H9 (cell line): ENCODE measurements at regions not wholly inside any gene's neighbourhood (a gene's known extent, or its start where the extent isn't known, plus 50 kb on each side); places are given as distances from the start of the nearest gene placed in this dataset.

Experiments used
- DNase-seq: peaks from one replicate; pipeline ENCODE4 v3.0.0-alpha.2; 2017
- H2AFZ ChIP-seq: one replicate; pipeline ENCODE4 v1.6.1; 2013; ENCODE audit warnings: mild to moderate bottlenecking, low read length, control low read depth, moderate library complexity
- H2AK5ac ChIP-seq: 2 replicates; pipeline ENCODE4 v1.6.1; 2013; ENCODE audit warnings: low read length, control low read depth, mixed read lengths; ENCODE audit not compliant: insufficient read length
- H2BK120ac ChIP-seq: one replicate; pipeline ENCODE4 v1.6.1; 2013; ENCODE audit warnings: low read depth, mild to moderate bottlenecking, low read length, control low read depth, inconsistent platforms; ENCODE audit not compliant: poor library complexity, severe bottlenecking
- H2BK12ac ChIP-seq: 2 replicates; pipeline ENCODE4 v1.6.1; 2013; ENCODE audit warnings: low read length, control low read depth, mixed read lengths, low read depth; ENCODE audit not compliant: insufficient read length
- H2BK15ac ChIP-seq: 2 replicates; pipeline ENCODE4 v1.6.1; 2013; ENCODE audit warnings: low read depth, low read length, control low read depth
- H2BK20ac ChIP-seq: one replicate; pipeline ENCODE4 v1.6.1; 2013; ENCODE audit warnings: low read depth, mild to moderate bottlenecking, low read length, control low read depth, inconsistent platforms; ENCODE audit not compliant: poor library complexity, severe bottlenecking
- H2BK5ac ChIP-seq: 2 replicates; pipeline ENCODE4 v1.6.1; 2013; ENCODE audit warnings: low read length, control low read depth, mixed read lengths; ENCODE audit not compliant: insufficient read length
- H3K14ac ChIP-seq: 2 replicates; pipeline ENCODE4 v1.6.1; 2013; ENCODE audit warnings: low read length, control low read depth; ENCODE audit not compliant: insufficient read depth
- H3K18ac ChIP-seq: 2 replicates; pipeline ENCODE4 v1.6.1; 2013; ENCODE audit warnings: low read depth, mild to moderate bottlenecking, mixed read lengths, low read length, control low read depth; ENCODE audit not compliant: insufficient read length
- H3K23ac ChIP-seq: 2 replicates; pipeline ENCODE4 v1.6.1; 2013; ENCODE audit warnings: low read length, control low read depth, mixed read lengths, low read depth; ENCODE audit not compliant: insufficient read length
- H3K23me2 ChIP-seq: 2 replicates; pipeline ENCODE4 v1.6.1; 2013; ENCODE audit warnings: low read depth, mild to moderate bottlenecking, mixed read lengths, low read length, control low read depth; ENCODE audit not compliant: insufficient read length, poor library complexity, severe bottlenecking
- H3K27ac ChIP-seq: 2 replicates; pipeline ENCODE4 v1.5.1; 2013; ENCODE audit warnings: low read length, control low read depth, mixed read lengths, low read depth; ENCODE audit not compliant: insufficient read length
- H3K27me3 ChIP-seq: 2 replicates; pipeline ENCODE4 v1.6.1; 2013; ENCODE audit warnings: low read length, control low read depth, inconsistent platforms; ENCODE audit not compliant: insufficient read depth
- H3K4ac ChIP-seq: 2 replicates; pipeline ENCODE4 v1.6.1; 2013; ENCODE audit warnings: low read depth, mild to moderate bottlenecking, control low read depth, inconsistent platforms, low read length, moderate library complexity
- H3K4me1 ChIP-seq: 2 replicates; pipeline ENCODE4 v1.6.1; 2013; ENCODE audit warnings: low read length, control low read depth, inconsistent platforms; ENCODE audit not compliant: insufficient read depth
- H3K4me2 ChIP-seq: 2 replicates; pipeline ENCODE4 v1.6.1; 2013; ENCODE audit warnings: low read length, control low read depth, mixed read lengths; ENCODE audit not compliant: insufficient read length, insufficient read depth
- H3K56ac ChIP-seq: 2 replicates; pipeline ENCODE4 v1.6.1; 2013; ENCODE audit warnings: low read depth, mild to moderate bottlenecking, mixed read lengths, low read length, control low read depth; ENCODE audit not compliant: insufficient read length
- H3K79me1 ChIP-seq: 2 replicates; pipeline ENCODE4 v1.6.1; 2013; ENCODE audit warnings: low read depth, mild to moderate bottlenecking, moderate library complexity, low read length, control low read depth, inconsistent platforms; ENCODE audit not compliant: insufficient read depth, poor library complexity, severe bottlenecking
- H3K79me2 ChIP-seq: 2 replicates; pipeline ENCODE4 v1.6.1; 2013; ENCODE audit warnings: low read length, control low read depth, inconsistent platforms; ENCODE audit not compliant: insufficient read depth
- H3K9ac ChIP-seq: 2 replicates; pipeline ENCODE4 v1.6.1; 2013; ENCODE audit warnings: low read length, control low read depth, mixed read lengths; ENCODE audit not compliant: insufficient read length; ENCODE audit errors: extremely low read depth
- H3K9me3 ChIP-seq: one replicate; pipeline ENCODE4 v1.6.1; 2013; ENCODE audit warnings: low read depth, low read length, inconsistent platforms; ENCODE audit not compliant: control insufficient read depth
- H3T11ph ChIP-seq: one replicate; pipeline ENCODE4 v1.6.1; 2013; ENCODE audit warnings: mild to moderate bottlenecking, low read length, control low read depth, inconsistent platforms
- H4K20me1 ChIP-seq: one replicate; pipeline ENCODE4 v1.6.1; 2013; ENCODE audit not compliant: control insufficient read depth, insufficient read length, insufficient read depth
- H4K5ac ChIP-seq: 2 replicates; pipeline ENCODE4 v1.6.1; 2013; ENCODE audit warnings: low read depth, mild to moderate bottlenecking, mixed read lengths, low read length, control low read depth; ENCODE audit not compliant: insufficient read length
- H4K8ac ChIP-seq: replicated peaks from 2 replicates; pipeline ENCODE4 v1.6.1; 2013; ENCODE audit warnings: low read length, control low read depth, mixed read lengths, low read depth; ENCODE audit not compliant: insufficient read length
- H4K91ac ChIP-seq: 2 replicates; pipeline ENCODE4 v1.6.1; 2013; ENCODE audit warnings: low read depth, mild to moderate bottlenecking, moderate library complexity, mixed read lengths, low read length, control low read depth; ENCODE audit not compliant: insufficient read length
- H3K27ac Mint-ChIP-seq, 3 experiments: 2 replicates in 2 of 3; 3 replicates in 1 of 3; pipeline ENCODE4 v1.8.0; 2020 to 2021; ENCODE audit warnings: mixed read lengths in 3 of 3, mild to moderate bottlenecking in 1 of 3, moderate library complexity in 1 of 3
- H3K27me3 Mint-ChIP-seq: 2 replicates; pipeline ENCODE4 v1.8.0; 2021; ENCODE audit warnings: low read depth, mild to moderate bottlenecking, moderate library complexity, mixed read lengths
- H3K36me3 Mint-ChIP-seq, 3 experiments: 2 replicates in 2 of 3; 3 replicates in 1 of 3; pipeline ENCODE4 v1.8.0; 2020 to 2021; ENCODE audit warnings: low read depth in 3 of 3, mixed read lengths in 3 of 3; ENCODE audit not compliant: insufficient read depth in 1 of 3
- H3K4me1 Mint-ChIP-seq, 2 experiments: 2 replicates each; pipeline ENCODE4 v1.8.0; 2020; ENCODE audit warnings: mixed read lengths in 2 of 2
- H3K4me3 Mint-ChIP-seq, 2 experiments: 2 replicates in 1 of 2; 3 replicates in 1 of 2; pipeline ENCODE4 v1.8.0; 2020 to 2021; ENCODE audit warnings: mild to moderate bottlenecking in 2 of 2, mixed read lengths in 2 of 2, moderate library complexity in 1 of 2
- H3K9me3 Mint-ChIP-seq, 2 experiments: 2 replicates in 1 of 2; 3 replicates in 1 of 2; pipeline ENCODE4 v1.8.0; 2020; ENCODE audit warnings: mild to moderate bottlenecking in 2 of 2, mixed read lengths in 2 of 2, moderate library complexity in 1 of 2
- CTCF ChIP-seq: fragments of 200-600 bp; sonication (generic); conservative IDR thresholded peaks from 3 replicates; pipeline ENCODE4 v1.8.0; 2021; ENCODE audit warnings: antibody characterized with exemption, mild to moderate bottlenecking
- WGBS: extraction: QIAGEN DNeasy Blood & Tissue Kit; methylation state at CpG from one replicate; pipeline ENCODE4 v1.1.7; 2013; ENCODE audit warnings: missing lambda C conversion rate, low lambda C conversion rate, mixed read lengths; ENCODE audit not compliant: insufficient read length; ENCODE audit errors: extremely low coverage; 5-methylcytosine and 5-hydroxymethylcytosine counted together

DNA sequence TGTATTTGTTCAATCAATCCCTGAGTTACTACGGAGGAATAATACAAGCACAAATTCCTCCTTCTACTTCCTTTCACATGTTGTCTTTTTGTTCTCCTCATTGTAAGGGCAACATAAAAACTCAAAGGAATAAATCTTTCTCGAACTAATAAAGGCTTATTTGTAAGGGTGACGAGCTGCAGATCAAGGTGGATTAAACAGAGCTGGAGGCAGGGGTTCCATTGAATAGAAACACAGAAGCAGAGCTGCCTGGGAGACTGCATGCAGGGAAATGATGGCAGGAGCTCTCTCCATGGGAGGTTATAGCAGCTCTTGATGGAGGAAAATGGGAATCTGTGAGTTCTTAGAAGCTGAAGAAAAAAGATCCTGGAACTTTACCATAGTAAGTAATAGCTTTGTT, 160.2 kb downstream of the CYYR1 start:
- Mint-ChIP-seq H3K27me3 (no peaks in the 10 kb centered on the region), H3K4me3 (no peak overlapping the region), H3K36me3 (no peaks in the 10 kb centered on the region), H3K4me1 (peaks cover 6 to 14% of the 10 kb centered on the region in 2 experiments), H3K27ac (peak overlapping the region in 1 of 3 experiments; percentile 3; a peak in 1 of 7 replicates), H3K9me3 (no peaks in the 10 kb centered on the region)
- Histone ChIP-seq H4K91ac (no peak overlapping the region), H2BK120ac (no peak overlapping the region), H2BK15ac (no peak overlapping the region), H3K9me3 (no peaks in the 10 kb centered on the region), H3K23ac (no peak overlapping the region), H2AK5ac (no peak overlapping the region), H4K8ac (no peak overlapping the region), H2BK5ac (no peak overlapping the region), H4K20me1 (no peaks in the 10 kb centered on the region), H4K5ac (no peak overlapping the region), H3K4me2 (no peak overlapping the region), H3T11ph (no peak overlapping the region), H3K27ac (no peak overlapping the region), H3K4ac (no peak overlapping the region), H2AFZ (no peak overlapping the region), H3K9ac (no peak overlapping the region), H3K18ac (no peak overlapping the region), H3K23me2 (no peaks in the 10 kb centered on the region), H2BK12ac (no peak overlapping the region), H3K14ac (no peak overlapping the region), H3K56ac (no peak overlapping the region), H3K27me3 (no peaks in the 10 kb centered on the region), H2BK20ac (no peak overlapping the region), H3K4me1 (no peaks in the 10 kb centered on the region), H3K79me2 (no peaks in the 10 kb centered on the region), H3K79me1 (no peaks in the 10 kb centered on the region)
- TF ChIP-seq CTCF, result no peak
- no peak for DNase-seq
- no CpG with 5 or more reads among the region's 3 CpGs for WGBS
